ENCODE measurements at regions not wholly inside any gene's neighbourhood (a gene's known extent, or its start where the extent isn't known, plus 50 kb on each side); places are given as distances from the start of the nearest gene placed in this dataset.

- DNase-seq (no peak), ATAC-seq (ENCODE audit: low FRiP score in 2 of 2) (no peak)
- TF ChIP-seq, protein P1, sequence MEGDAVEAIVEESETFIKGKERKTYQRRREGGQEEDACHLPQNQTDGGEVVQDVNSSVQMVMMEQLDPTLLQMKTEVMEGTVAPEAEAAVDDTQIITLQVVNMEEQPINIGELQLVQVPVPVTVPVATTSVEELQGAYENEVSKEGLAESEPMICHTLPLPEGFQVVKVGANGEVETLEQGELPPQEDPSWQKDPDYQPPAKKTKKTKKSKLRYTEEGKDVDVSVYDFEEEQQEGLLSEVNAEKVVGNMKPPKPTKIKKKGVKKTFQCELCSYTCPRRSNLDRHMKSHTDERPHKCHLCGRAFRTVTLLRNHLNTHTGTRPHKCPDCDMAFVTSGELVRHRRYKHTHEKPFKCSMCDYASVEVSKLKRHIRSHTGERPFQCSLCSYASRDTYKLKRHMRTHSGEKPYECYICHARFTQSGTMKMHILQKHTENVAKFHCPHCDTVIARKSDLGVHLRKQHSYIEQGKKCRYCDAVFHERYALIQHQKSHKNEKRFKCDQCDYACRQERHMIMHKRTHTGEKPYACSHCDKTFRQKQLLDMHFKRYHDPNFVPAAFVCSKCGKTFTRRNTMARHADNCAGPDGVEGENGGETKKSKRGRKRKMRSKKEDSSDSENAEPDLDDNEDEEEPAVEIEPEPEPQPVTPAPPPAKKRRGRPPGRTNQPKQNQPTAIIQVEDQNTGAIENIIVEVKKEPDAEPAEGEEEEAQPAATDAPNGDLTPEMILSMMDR (IDR thresholded peaks at IDR 0.05), result no peak
- TF ChIP-seq POLR2AphosphoS5 (IDR thresholded peaks at IDR 0.05), result no peak
- TF ChIP-seq EP300 (IDR thresholded peaks at IDR 0.05), result no peak
- no peak for TF ChIP-seq POLR2A (IDR thresholded peaks at IDR 0.05)
- H3K4me3 ChIP-seq, result no peak overlapping the region
- no peaks in the 10 kb centered on the region for H3K4me1 ChIP-seq
- H3K27me3 ChIP-seq, result no peaks in the 10 kb centered on the region
- WGBS, 2 donors, result 71 to 75% methylated on average over 3 of the region's 3 CpGs
- H3K27ac ChIP-seq, result no peak overlapping the region
- H3K9me3 ChIP-seq, result no peaks in the 10 kb centered on the region
- H3K36me3 ChIP-seq, result no peaks in the 10 kb centered on the region
Measured at GRCh38 chr16:58866935-58867334, 132.8 kb upstream of the GOT2 start.

DNA sequence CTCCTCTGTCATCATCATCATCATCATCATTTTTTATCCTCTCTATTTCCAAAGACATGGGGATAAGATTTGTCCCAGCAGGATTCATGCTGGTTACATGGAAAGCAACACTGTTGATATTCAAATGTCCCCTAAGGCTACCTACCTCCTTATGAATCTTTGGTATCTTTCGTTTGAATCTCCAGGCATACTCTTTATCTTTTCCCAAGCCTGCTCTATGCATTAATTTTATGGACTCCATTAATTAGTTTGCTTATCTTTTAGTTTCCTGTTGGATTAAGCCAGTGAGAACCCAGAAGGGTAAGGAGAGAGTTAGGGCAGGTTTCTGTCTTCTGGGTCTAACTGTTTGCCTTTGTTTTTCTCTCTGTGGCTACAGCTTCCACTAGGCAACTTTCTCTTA lies 129.6 kb upstream of the GOT2 start:
- WGBS, 2 donors, result 59 to 71% methylated on average over 1 of the region's 1 CpG
- Histone ChIP-seq H3K9me3 (no peaks in the 10 kb centered on the region), H3K27ac (no peak overlapping the region), H3K36me3 (no peaks in the 10 kb centered on the region), H3K4me3 (no peak overlapping the region), H3K27me3 (no peaks in the 10 kb centered on the region), H3K4me1 (no peaks in the 10 kb centered on the region)
- ATAC-seq (ENCODE audit: low FRiP score in 2 of 2) (no peak), DNase-seq (no peak)
- no peak for TF ChIP-seq POLR2AphosphoS5 (IDR thresholded peaks at IDR 0.05)
- TF ChIP-seq EP300 (IDR thresholded peaks at IDR 0.05), result no peak
- TF ChIP-seq, protein P1 (IDR thresholded peaks at IDR 0.05), result no peak
- no peak for TF ChIP-seq POLR2A (IDR thresholded peaks at IDR 0.05)

DNA sequence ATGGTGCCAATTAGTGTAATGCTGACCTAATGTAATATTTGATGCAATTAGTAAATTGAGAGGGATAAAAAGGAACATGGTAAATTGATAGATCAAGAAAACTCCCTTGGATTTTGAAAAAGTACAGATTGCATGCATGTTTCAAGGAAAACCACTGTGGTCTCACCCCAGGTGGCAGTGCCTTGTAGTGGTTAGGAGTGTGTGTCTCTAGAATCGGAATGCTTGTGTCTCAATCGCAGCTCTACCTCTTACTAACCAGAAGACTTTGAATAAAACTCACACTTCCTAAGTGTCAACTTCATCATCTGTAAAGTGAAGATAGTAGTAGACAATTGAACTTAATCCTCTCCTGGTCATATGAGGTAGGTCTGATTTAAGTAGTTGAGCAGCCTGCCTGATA lies 128.9 kb upstream of the GOT2 start:
- 73% methylated on average over 2 of the region's 2 CpGs for WGBS, 2 donors

DNA sequence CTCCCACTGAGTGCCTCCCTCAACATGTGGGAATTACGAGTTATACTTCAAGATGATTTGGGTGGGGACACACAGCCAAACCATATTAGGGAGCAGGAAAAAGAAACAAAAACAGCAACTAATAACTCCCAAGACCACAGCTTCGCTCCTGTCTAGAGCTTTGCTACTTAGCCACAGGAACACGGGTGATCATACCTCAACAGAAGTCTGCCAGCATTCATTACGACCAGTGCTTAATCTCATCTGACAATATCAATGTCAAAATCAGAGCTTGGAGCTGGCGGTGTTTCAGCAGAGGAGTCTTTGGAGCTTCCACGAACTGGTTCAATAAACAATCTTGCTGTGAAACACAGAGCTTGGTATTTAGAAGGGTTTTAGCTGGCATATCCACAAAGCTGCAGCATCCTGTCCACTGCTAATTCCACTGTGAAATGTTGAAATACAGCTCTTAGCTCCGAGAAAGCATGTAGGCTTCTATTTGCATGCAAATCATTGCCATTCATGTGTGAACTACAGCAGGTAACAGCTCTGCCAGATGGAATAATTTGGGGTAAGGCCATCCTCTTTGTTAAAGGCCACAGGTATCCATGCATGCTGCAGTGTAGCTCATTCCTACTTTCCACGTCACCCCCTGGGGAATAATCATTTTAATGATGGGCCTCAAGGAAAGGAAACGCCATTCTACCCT lies 128.4 kb upstream of the GOT2 start:
- WGBS, 2 donors, result 64 to 70% methylated on average over 8 to 9 of the region's 9 CpGs
- TF ChIP-seq POLR2A (IDR thresholded peaks at IDR 0.05), result no peak
- no peak for TF ChIP-seq EP300 (IDR thresholded peaks at IDR 0.05)
- no peak for TF ChIP-seq POLR2AphosphoS5 (IDR thresholded peaks at IDR 0.05)
- TF ChIP-seq, protein P1 (IDR thresholded peaks at IDR 0.05), result no peak

More for the DNA sequence above, 128.9 kb upstream of the GOT2 start:
- Histone ChIP-seq H3K27me3 (no peaks in the 10 kb centered on the region), H3K9me3 (no peaks in the 10 kb centered on the region), H3K36me3 (no peaks in the 10 kb centered on the region), H3K27ac (no peak overlapping the region), H3K4me1 (no peaks in the 10 kb centered on the region), H3K4me3 (no peak overlapping the region)
- DNase-seq (no peak), ATAC-seq (ENCODE audit: low FRiP score in 2 of 2) (no peak)
- TF ChIP-seq POLR2AphosphoS5 (IDR thresholded peaks at IDR 0.05) (no peak), POLR2A (IDR thresholded peaks at IDR 0.05) (no peak), EP300 (IDR thresholded peaks at IDR 0.05) (no peak)
- TF ChIP-seq, protein P1 (IDR thresholded peaks at IDR 0.05), result no peak

More for the DNA sequence above, 128.4 kb upstream of the GOT2 start:
- Histone ChIP-seq H3K27ac (no peak overlapping the region), H3K36me3 (no peaks in the 10 kb centered on the region), H3K4me3 (no peak overlapping the region), H3K27me3 (no peaks in the 10 kb centered on the region), H3K9me3 (no peaks in the 10 kb centered on the region), H3K4me1 (no peaks in the 10 kb centered on the region)
- DNase-seq (no peak), ATAC-seq (ENCODE audit: low FRiP score in 2 of 2) (no peak)

Measured in upper lobe of left lung (tissue), 6 donors.